ENCODE measurements at regions not wholly inside any gene's neighbourhood (a gene's known extent, or its start where the extent isn't known, plus 50 kb on each side); places are given as distances from the start of the nearest gene placed in this dataset.
"Not testable (repeated sequence)": the region's sequence is repeated elsewhere in the genome, so short reads cannot be mapped to it uniquely, and the experiment has no call there.

- no peak for DNase-seq (ENCODE audit: low spot score)
- POLR2A ChIA-PET (ENCODE audit: low non-redundant PET), result no interaction called here
- CTCF ChIA-PET, result no interaction called here
- no peak for TF ChIP-seq CTCF (conservative IDR thresholded peaks at IDR 0.05; ENCODE audit: low read depth)
- H3K27ac ChIP-seq, result no peak overlapping the region
These were observed 107.0 kb downstream of the ERMARD start for GRCh38 chr6:169858293-169858934.

GRCh38 chr6:169857343-169858292 lies 106.2 kb downstream of the ERMARD start:
- POLR2A ChIA-PET (ENCODE audit: low non-redundant PET), result no interaction called here
- DNase-seq (ENCODE audit: low spot score), result no peak
- no peak for TF ChIP-seq CTCF (conservative IDR thresholded peaks at IDR 0.05; ENCODE audit: low read depth)
- no peak overlapping the region for H3K27ac ChIP-seq
- CTCF ChIA-PET, result no interaction called here

- POLR2A ChIA-PET (ENCODE audit: low non-redundant PET); H3K27ac ChIP-seq; DNase-seq (ENCODE audit: low spot score); CTCF ChIA-PET: not testable (repeated sequence)
These were observed 105.3 kb downstream of the ERMARD start for GRCh38 chr6:169856442-169857342.

GRCh38 chr6:169854813-169855212 lies 103.4 kb downstream of the ERMARD start:
- no peak overlapping the region for H3K27ac ChIP-seq
- ChIA-PET POLR2A (ENCODE audit: low non-redundant PET) (interaction anchor here (0.5 kb wide), 1 partner anchor 19 kb away, joined by 3 read pairs; no protein-coding TSS in a partner anchor), CTCF (interaction anchor here (1.1 kb wide), 1 partner anchor 23 kb away, joined by 3 read pairs; no protein-coding TSS in a partner anchor)
- DNase-seq (ENCODE audit: low spot score), result no peak
- TF ChIP-seq CTCF (conservative IDR thresholded peaks at IDR 0.05; ENCODE audit: low read depth), result no peak

GRCh38 chr6:169854083-169854725 lies 102.8 kb downstream of the ERMARD start:
- no peak overlapping the region for H3K27ac ChIP-seq
- DNase-seq (ENCODE audit: low spot score), result no peak
- ChIA-PET CTCF (interaction anchor here (1.1 kb wide), 1 partner anchor 22 kb away, joined by 3 read pairs; no protein-coding TSS in a partner anchor), POLR2A (ENCODE audit: low non-redundant PET) (interaction anchor here (0.5 kb wide), 1 partner anchor 18 kb away, joined by 3 read pairs; no protein-coding TSS in a partner anchor)
- TF ChIP-seq CTCF (conservative IDR thresholded peaks at IDR 0.05; ENCODE audit: low read depth), result no peak

- no peak overlapping the region for H3K27ac ChIP-seq
- DNase-seq (ENCODE audit: low spot score), result no peak
- POLR2A ChIA-PET (ENCODE audit: low non-redundant PET), result no interaction called here
- TF ChIP-seq CTCF (conservative IDR thresholded peaks at IDR 0.05; ENCODE audit: low read depth), result no peak
- CTCF ChIA-PET, result no interaction called here
These were observed 102.0 kb downstream of the ERMARD start for GRCh38 chr6:169853196-169854082.

All from RWPE1 (cell line).